22Rv1 (cell line): ENCODE measurements at regions not wholly inside any gene's neighbourhood (a gene's known extent, or its start where the extent isn't known, plus 50 kb on each side); places are given as distances from the start of the nearest gene placed in this dataset.

Source experiments
- CTCF ChIP-seq: fragments of 450-650 bp; IDR thresholded peaks from 2 replicates; pipeline ENCODE4 v1.5.1; 2017; ENCODE audit warnings: mild to moderate bottlenecking
- ZFX ChIP-seq: fragments of 450-650 bp; IDR thresholded peaks from 2 replicates; pipeline ENCODE4 v1.6.1; 2017; ENCODE audit warnings: antibody characterized with exemption, borderline replicate concordance

GRCh38 chr10:129157185-129157584 is 309.9 kb upstream of the MGMT start:
- no peak for TF ChIP-seq CTCF
- TF ChIP-seq ZFX: no peak
